Mucosa of descending colon (tissue), 3 donors: ENCODE measurements at regions not wholly inside any gene's neighbourhood (a gene's known extent, or its start where the extent isn't known, plus 50 kb on each side); places are given as distances from the start of the nearest gene placed in this dataset.
A peak's percentile ranks its signal among the peaks of the same experiment; 100 is the strongest.

Source experiments
- ATAC-seq: fragments of 200-7000 bp; cut with Tn5 transposase; one replicate; pipeline ENCODE4 v1.9.1; 2020; ENCODE audit warnings: mild to moderate bottlenecking, moderate library complexity
- DNase-seq, 3 donors: peaks; one replicate each; pipeline ENCODE4 v3.0.0-alpha.2; 2020
- H3K36me3 ChIP-seq: fragments of 200-600 bp; one replicate; pipeline ENCODE4 v1.8.0; 2021; ENCODE audit warnings: low read depth, mild to moderate bottlenecking
- H3K4me1 ChIP-seq: fragments of 200-600 bp; one replicate; pipeline ENCODE4 v1.8.0; 2021; ENCODE audit warnings: low read depth, mild to moderate bottlenecking
- H3K4me3 ChIP-seq: fragments of 200-600 bp; one replicate; pipeline ENCODE4 v1.8.0; 2021; ENCODE audit warnings: mild to moderate bottlenecking
- H3K9me3 ChIP-seq: fragments of 200-600 bp; one replicate; pipeline ENCODE4 v1.8.0; 2021; ENCODE audit warnings: mild to moderate bottlenecking
- intact Hi-C, 2 donors: fragments of 100-400 bp; cut with DNase I in 1 of 2; cut with micrococcal nuclease in 1 of 2; formaldehyde crosslinking; loops; one replicate each; pipeline versions ENCODE4 v1.11.0 to v1.11.1; 2022; cut with DNase I, micrococcal nuclease
- TF ChIP-seq, protein P1 (sequence below): fragments of 200-600 bp; IDR thresholded peaks from one replicate; pipeline ENCODE4 v1.8.0; 2022; ENCODE audit warnings: antibody characterized with exemption, mild to moderate bottlenecking
- donor health status: DM: no; HTN: no; CAD: no; lungs with moderate emphysema.
- donor health status: DM: no; HTN: no; CAD: no.
- donor health status: DM: no; HTN: yes; CAD: no.

DNA sequence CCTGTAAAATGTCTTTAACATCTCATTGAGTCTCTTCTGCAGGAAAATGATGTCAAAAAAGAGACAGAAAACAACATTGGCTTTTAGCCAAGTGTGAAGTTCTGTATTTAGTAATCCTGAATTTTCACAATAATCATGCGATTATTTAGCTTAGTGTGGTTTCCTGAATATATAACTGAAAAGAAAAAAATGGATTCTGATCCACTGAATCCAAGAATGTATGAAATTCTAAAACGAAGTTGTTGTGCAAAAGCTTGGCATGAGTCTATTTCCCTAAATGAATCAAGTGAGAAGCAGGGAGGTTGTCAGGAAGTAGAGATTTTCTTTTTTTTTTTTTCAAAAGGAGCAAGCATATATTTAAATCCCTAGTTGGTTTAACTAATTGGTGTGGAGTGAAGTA lies 145.9 kb upstream of the CDH6 start:
- TF ChIP-seq, protein P1, sequence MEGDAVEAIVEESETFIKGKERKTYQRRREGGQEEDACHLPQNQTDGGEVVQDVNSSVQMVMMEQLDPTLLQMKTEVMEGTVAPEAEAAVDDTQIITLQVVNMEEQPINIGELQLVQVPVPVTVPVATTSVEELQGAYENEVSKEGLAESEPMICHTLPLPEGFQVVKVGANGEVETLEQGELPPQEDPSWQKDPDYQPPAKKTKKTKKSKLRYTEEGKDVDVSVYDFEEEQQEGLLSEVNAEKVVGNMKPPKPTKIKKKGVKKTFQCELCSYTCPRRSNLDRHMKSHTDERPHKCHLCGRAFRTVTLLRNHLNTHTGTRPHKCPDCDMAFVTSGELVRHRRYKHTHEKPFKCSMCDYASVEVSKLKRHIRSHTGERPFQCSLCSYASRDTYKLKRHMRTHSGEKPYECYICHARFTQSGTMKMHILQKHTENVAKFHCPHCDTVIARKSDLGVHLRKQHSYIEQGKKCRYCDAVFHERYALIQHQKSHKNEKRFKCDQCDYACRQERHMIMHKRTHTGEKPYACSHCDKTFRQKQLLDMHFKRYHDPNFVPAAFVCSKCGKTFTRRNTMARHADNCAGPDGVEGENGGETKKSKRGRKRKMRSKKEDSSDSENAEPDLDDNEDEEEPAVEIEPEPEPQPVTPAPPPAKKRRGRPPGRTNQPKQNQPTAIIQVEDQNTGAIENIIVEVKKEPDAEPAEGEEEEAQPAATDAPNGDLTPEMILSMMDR = no peak
- DNase-seq (no peak), ATAC-seq (no peak)
- intact Hi-C loops = no loop called here
- peaks cover 14% of the 10 kb centered on the region for H3K4me1 ChIP-seq
- H3K4me3 ChIP-seq = no peak overlapping the region
- H3K36me3 ChIP-seq = no peaks in the 10 kb centered on the region
- no peaks in the 10 kb centered on the region for H3K9me3 ChIP-seq

DNA sequence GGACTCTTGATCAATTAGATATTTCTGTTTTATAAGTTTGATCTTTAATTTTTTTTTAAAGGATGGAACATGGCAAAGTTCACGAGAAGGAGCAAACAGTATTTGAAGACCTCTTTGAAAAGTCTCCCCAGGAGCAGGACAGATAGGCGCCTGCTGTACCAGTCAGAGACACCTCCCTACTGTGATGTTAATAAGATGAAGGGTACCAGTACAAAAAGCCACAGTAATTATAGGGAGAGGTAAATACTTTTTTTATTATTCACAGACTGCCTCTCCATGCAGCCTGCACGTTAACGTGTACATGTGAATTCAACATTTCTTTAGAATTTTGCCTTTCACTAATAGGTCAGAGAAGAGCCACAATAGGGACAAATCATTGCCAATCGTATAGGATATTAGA lies 146.5 kb upstream of the CDH6 start:
- no peak for ATAC-seq
- Histone ChIP-seq H3K36me3 (no peaks in the 10 kb centered on the region), H3K4me3 (no peak overlapping the region), H3K4me1 (peaks cover 14% of the 10 kb centered on the region), H3K9me3 (no peaks in the 10 kb centered on the region)
- TF ChIP-seq, protein P1 = no peak
- intact Hi-C loops = no loop called here
- DNase-seq = no peak

GRCh38 chr5:31036411-31036810 lies 157.1 kb upstream of the CDH6 start:
- DNase-seq = no peak
- no peaks in the 10 kb centered on the region for H3K9me3 ChIP-seq
- no peak overlapping the region for H3K4me3 ChIP-seq
- H3K4me1 ChIP-seq = peaks cover 3% of the 10 kb centered on the region
- intact Hi-C loops = no loop called here
- H3K36me3 ChIP-seq = no peaks in the 10 kb centered on the region
- TF ChIP-seq, protein P1 = no peak
- no peak for ATAC-seq

DNA sequence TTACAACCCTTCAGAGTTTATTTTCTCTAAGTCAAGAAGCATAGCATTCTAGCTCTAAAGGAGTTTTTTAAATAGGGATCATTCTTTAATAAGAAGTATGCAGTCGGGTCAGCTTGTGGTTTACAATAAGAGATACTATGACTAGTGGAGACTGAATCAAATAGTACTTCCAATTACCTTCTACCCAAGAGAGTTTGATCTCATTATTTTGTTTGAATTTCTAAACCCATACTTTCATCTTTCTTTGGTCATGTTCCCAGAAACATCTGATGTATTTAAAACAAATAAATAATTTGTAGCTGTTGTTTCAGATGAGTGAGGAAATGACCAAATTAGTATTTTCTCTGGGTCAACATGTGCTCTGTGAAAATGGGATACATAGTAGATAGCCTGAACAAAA lies 160.2 kb upstream of the CDH6 start:
- Histone ChIP-seq H3K9me3 (no peaks in the 10 kb centered on the region), H3K36me3 (no peaks in the 10 kb centered on the region), H3K4me1 (peaks cover 3% of the 10 kb centered on the region), H3K4me3 (no peak overlapping the region)
- no peak for DNase-seq
- intact Hi-C loops = no loop called here
- TF ChIP-seq, protein P1 = no peak
- ATAC-seq = no peak

- DNase-seq = no peak
- peaks cover 2% of the 10 kb centered on the region for H3K4me1 ChIP-seq
- no peak for ATAC-seq
- H3K9me3 ChIP-seq = no peaks in the 10 kb centered on the region
- intact Hi-C loops = no loop called here
- H3K36me3 ChIP-seq = no peaks in the 10 kb centered on the region
- H3K4me3 ChIP-seq = no peak overlapping the region
- TF ChIP-seq, protein P1 = no peak
These were observed 163.6 kb upstream of the CDH6 start for GRCh38 chr5:31029925-31030324.

DNA sequence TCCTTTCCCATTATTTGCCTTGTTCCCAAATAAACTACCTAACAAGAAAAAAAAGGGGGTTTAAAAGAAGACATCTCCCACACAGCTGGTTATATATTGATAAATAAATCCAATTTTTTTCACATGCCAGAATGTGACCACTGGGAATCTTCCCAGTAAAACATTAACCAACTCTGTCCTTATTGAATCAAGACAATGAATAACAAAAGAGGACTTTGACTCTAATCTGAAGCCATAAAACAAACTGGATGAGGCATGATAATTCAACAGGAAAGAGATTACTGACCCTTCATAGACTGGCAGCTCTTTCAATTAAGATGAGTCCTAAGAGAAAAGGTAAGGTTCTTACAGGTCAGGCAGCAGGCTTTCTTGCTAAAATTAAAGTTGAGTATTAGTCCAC lies 165.8 kb upstream of the CDH6 start:
- intact Hi-C loops = no loop called here
- no peaks in the 10 kb centered on the region for H3K9me3 ChIP-seq
- TF ChIP-seq, protein P1 = no peak
- peak; percentile 99 for ATAC-seq
- H3K4me3 ChIP-seq = no peak overlapping the region
- H3K4me1 ChIP-seq = peaks cover 2% of the 10 kb centered on the region
- DNase-seq = no peak
- no peaks in the 10 kb centered on the region for H3K36me3 ChIP-seq
